ENCODE measurements at regions not wholly inside any gene's neighbourhood (a gene's known extent, or its start where the extent isn't known, plus 50 kb on each side); places are given as distances from the start of the nearest gene placed in this dataset.

DNA sequence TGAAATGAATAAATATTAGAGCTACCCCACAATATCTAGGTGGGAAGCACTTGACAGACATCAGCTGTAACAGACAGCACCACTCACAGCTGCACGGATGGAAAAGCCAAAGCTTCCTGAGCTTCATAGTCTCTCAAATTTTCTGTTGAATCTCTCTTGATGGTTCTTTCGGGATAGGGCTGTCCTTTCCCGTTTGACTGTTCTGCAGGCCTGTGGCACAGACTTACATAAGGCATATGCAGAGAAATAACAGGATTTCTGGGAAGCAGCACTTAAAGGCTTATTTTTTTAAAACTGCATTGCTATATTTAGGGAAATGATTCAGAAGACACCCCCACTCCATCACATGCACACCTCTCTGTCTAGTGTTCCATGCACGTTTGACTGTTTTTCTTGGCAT, 77.5 kb downstream of the ZNF648 start:
- Histone ChIP-seq H2BK120ac (ENCODE audit: low read depth, low read length) (no peak overlapping the region), H4K8ac (ENCODE audit: low read length) (no peak overlapping the region)

DNA sequence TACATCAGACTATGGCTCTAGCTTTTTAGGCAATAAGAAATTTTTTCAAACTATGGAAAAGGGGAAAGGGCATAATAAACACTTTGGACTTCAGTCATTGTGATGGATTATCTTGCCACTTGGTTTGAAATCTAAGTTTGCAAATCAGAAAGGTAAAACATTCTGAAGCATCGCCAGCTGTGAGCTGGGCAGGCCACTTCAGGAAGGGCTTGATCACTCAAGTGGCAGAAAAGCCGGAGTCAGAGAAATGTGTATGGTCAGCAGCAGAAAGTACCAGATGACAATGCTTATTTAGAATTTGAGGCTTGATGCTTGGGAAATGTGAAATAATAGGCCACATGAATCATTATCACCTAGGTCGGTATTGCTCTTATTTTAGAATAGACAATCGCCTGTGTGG, 79.7 kb downstream of the ZNF648 start:
- no peak overlapping the region for H3K14ac ChIP-seq (ENCODE audit: low read length in 2 of 2)
- no peaks in the 10 kb centered on the region for H3K4me1 ChIP-seq (ENCODE audit: control insufficient read depth, insufficient read depth, low read depth, low read length)
- H3K9me3 ChIP-seq (ENCODE audit: control insufficient read depth, low read length), result peaks cover 6% of the 10 kb centered on the region
- H3K4me3 ChIP-seq (ENCODE audit: insufficient read depth in 1 of 2, low read depth in 1 of 2, low read length in 2 of 2), result no peak overlapping the region
- H3K23ac ChIP-seq (ENCODE audit: low read length in 2 of 2), result no peak overlapping the region
- H2BK120ac ChIP-seq (ENCODE audit: low read depth, low read length), result no peak overlapping the region
- 90% methylated on average over 4 of the region's 4 CpGs for WGBS
- no peak overlapping the region for H3K4ac ChIP-seq (ENCODE audit: low read depth in 1 of 2, low read length in 2 of 2)
- no peak overlapping the region for H2AK5ac ChIP-seq (ENCODE audit: low read length, severe bottlenecking)
- no peak overlapping the region for H3K4me2 ChIP-seq (ENCODE audit: low read length, poor library complexity, severe bottlenecking)
- no peak for DNase-seq
- H4K91ac ChIP-seq (ENCODE audit: low read length), result no peak overlapping the region
- H3K9ac ChIP-seq (ENCODE audit: low read length), result no peak overlapping the region
- no peak overlapping the region for H2BK5ac ChIP-seq (ENCODE audit: low read depth, low read length, poor library complexity, severe bottlenecking)
- H2BK12ac ChIP-seq (ENCODE audit: low read length in 2 of 2), result no peak overlapping the region
- H3K18ac ChIP-seq (ENCODE audit: low read depth in 1 of 2, low read length in 2 of 2), result no peak overlapping the region
- H3K36me3 ChIP-seq (ENCODE audit: control insufficient read depth in 1 of 2, insufficient read depth in 2 of 2, low read depth in 1 of 2, low read length in 2 of 2), result no peaks in the 10 kb centered on the region
- H3K27ac ChIP-seq (ENCODE audit: low read length, poor library complexity, severe bottlenecking), result no peak overlapping the region
- no peak overlapping the region for H2BK15ac ChIP-seq (ENCODE audit: low read depth, poor library complexity, severe bottlenecking)
- H3K79me1 ChIP-seq (replicated peaks; ENCODE audit: low read length, poor library complexity, severe bottlenecking), result no peaks in the 10 kb centered on the region
- H4K8ac ChIP-seq (ENCODE audit: low read length), result no peak overlapping the region
- no peak overlapping the region for H2AFZ ChIP-seq (ENCODE audit: low read depth, low read length)
- peaks cover 0 to 8% of the 10 kb centered on the region in 2 experiments for H3K27me3 ChIP-seq (ENCODE audit: control insufficient read depth in 1 of 2, insufficient read depth in 1 of 2, low read length in 2 of 2)

More for the DNA sequence above, 77.5 kb downstream of the ZNF648 start:
- no peaks in the 10 kb centered on the region for H3K36me3 ChIP-seq (ENCODE audit: control insufficient read depth in 1 of 2, insufficient read depth in 2 of 2, low read depth in 1 of 2, low read length in 2 of 2)
- H3K4me2 ChIP-seq (ENCODE audit: low read length, poor library complexity, severe bottlenecking), result no peak overlapping the region
- H3K27ac ChIP-seq (ENCODE audit: low read length, poor library complexity, severe bottlenecking), result no peak overlapping the region
- no peak overlapping the region for H3K4ac ChIP-seq (ENCODE audit: low read depth in 1 of 2, low read length in 2 of 2)
- no peak overlapping the region for H3K14ac ChIP-seq (ENCODE audit: low read length in 2 of 2)
- no peak overlapping the region for H2BK5ac ChIP-seq (ENCODE audit: low read depth, low read length, poor library complexity, severe bottlenecking)
- H2AK5ac ChIP-seq (ENCODE audit: low read length, severe bottlenecking), result no peak overlapping the region
- H3K4me1 ChIP-seq (ENCODE audit: control insufficient read depth, insufficient read depth, low read depth, low read length), result no peaks in the 10 kb centered on the region
- peaks cover 0 to 8% of the 10 kb centered on the region in 2 experiments for H3K27me3 ChIP-seq (ENCODE audit: control insufficient read depth in 1 of 2, insufficient read depth in 1 of 2, low read length in 2 of 2)
- H2AFZ ChIP-seq (ENCODE audit: low read depth, low read length), result no peak overlapping the region
- no peak overlapping the region for H3K4me3 ChIP-seq (ENCODE audit: insufficient read depth in 1 of 2, low read depth in 1 of 2, low read length in 2 of 2)
- H3K18ac ChIP-seq (ENCODE audit: low read depth in 1 of 2, low read length in 2 of 2), result no peak overlapping the region
- no peak overlapping the region for H2BK12ac ChIP-seq (ENCODE audit: low read length in 2 of 2)
- H3K9me3 ChIP-seq (ENCODE audit: control insufficient read depth, low read length), result peaks cover 3% of the 10 kb centered on the region
- WGBS, result 92% methylated on average over 3 of the region's 4 CpGs
- H3K9ac ChIP-seq (ENCODE audit: low read length), result no peak overlapping the region
- H4K91ac ChIP-seq (ENCODE audit: low read length), result no peak overlapping the region
- H3K79me1 ChIP-seq (replicated peaks; ENCODE audit: low read length, poor library complexity, severe bottlenecking), result no peaks in the 10 kb centered on the region
- DNase-seq, result no peak
- no peak overlapping the region for H2BK15ac ChIP-seq (ENCODE audit: low read depth, poor library complexity, severe bottlenecking)
- H3K23ac ChIP-seq (ENCODE audit: low read length in 2 of 2), result no peak overlapping the region

- H3K23ac ChIP-seq (ENCODE audit: low read length in 2 of 2), result no peak overlapping the region
- no peaks in the 10 kb centered on the region for H3K4me1 ChIP-seq (ENCODE audit: control insufficient read depth, insufficient read depth, low read depth, low read length)
- no peaks in the 10 kb centered on the region for H3K79me1 ChIP-seq (replicated peaks; ENCODE audit: low read length, poor library complexity, severe bottlenecking)
- H2BK5ac ChIP-seq (ENCODE audit: low read depth, low read length, poor library complexity, severe bottlenecking), result no peak overlapping the region
- no peak overlapping the region for H2AK5ac ChIP-seq (ENCODE audit: low read length, severe bottlenecking)
- H3K18ac ChIP-seq (ENCODE audit: low read depth in 1 of 2, low read length in 2 of 2), result no peak overlapping the region
- no peak overlapping the region for H2BK120ac ChIP-seq (ENCODE audit: low read depth, low read length)
- no peaks in the 10 kb centered on the region for H3K27me3 ChIP-seq (ENCODE audit: control insufficient read depth in 1 of 2, insufficient read depth in 1 of 2, low read length in 2 of 2)
- no peak overlapping the region for H2BK15ac ChIP-seq (ENCODE audit: low read depth, poor library complexity, severe bottlenecking)
- H3K4ac ChIP-seq (ENCODE audit: low read depth in 1 of 2, low read length in 2 of 2), result no peak overlapping the region
- no peak overlapping the region for H3K4me2 ChIP-seq (ENCODE audit: low read length, poor library complexity, severe bottlenecking)
- no peak overlapping the region for H2BK12ac ChIP-seq (ENCODE audit: low read length in 2 of 2)
- no peak overlapping the region for H3K14ac ChIP-seq (ENCODE audit: low read length in 2 of 2)
- no peaks in the 10 kb centered on the region for H3K36me3 ChIP-seq (ENCODE audit: control insufficient read depth in 1 of 2, insufficient read depth in 2 of 2, low read depth in 1 of 2, low read length in 2 of 2)
- H4K91ac ChIP-seq (ENCODE audit: low read length), result no peak overlapping the region
- H3K9me3 ChIP-seq (ENCODE audit: control insufficient read depth, low read length), result peaks cover 2% of the 10 kb centered on the region
- DNase-seq, result no peak
- no peak overlapping the region for H4K8ac ChIP-seq (ENCODE audit: low read length)
- H3K9ac ChIP-seq (ENCODE audit: low read length), result no peak overlapping the region
- no peak overlapping the region for H2AFZ ChIP-seq (ENCODE audit: low read depth, low read length)
- 80% methylated on average over 1 of the region's 1 CpG for WGBS
- no peak overlapping the region for H3K4me3 ChIP-seq (ENCODE audit: insufficient read depth in 1 of 2, low read depth in 1 of 2, low read length in 2 of 2)
- H3K27ac ChIP-seq (ENCODE audit: low read length, poor library complexity, severe bottlenecking), result no peak overlapping the region
Observed at GRCh38 chr1:181972256-181972655, 89.3 kb downstream of the ZNF648 start.

GRCh38 chr1:181971424-181971823, 90.1 kb downstream of the ZNF648 start:
- H3K9me3 ChIP-seq (ENCODE audit: control insufficient read depth, low read length), result peaks cover 2% of the 10 kb centered on the region
- DNase-seq, result no peak
- H2BK120ac ChIP-seq (ENCODE audit: low read depth, low read length), result no peak overlapping the region
- H3K4me1 ChIP-seq (ENCODE audit: control insufficient read depth, insufficient read depth, low read depth, low read length), result no peaks in the 10 kb centered on the region
- H2BK15ac ChIP-seq (ENCODE audit: low read depth, poor library complexity, severe bottlenecking), result no peak overlapping the region
- no peak overlapping the region for H2BK12ac ChIP-seq (ENCODE audit: low read length in 2 of 2)
- no peak overlapping the region for H2BK5ac ChIP-seq (ENCODE audit: low read depth, low read length, poor library complexity, severe bottlenecking)
- H3K18ac ChIP-seq (ENCODE audit: low read depth in 1 of 2, low read length in 2 of 2), result no peak overlapping the region
- no peak overlapping the region for H3K27ac ChIP-seq (ENCODE audit: low read length, poor library complexity, severe bottlenecking)
- H3K9ac ChIP-seq (ENCODE audit: low read length), result no peak overlapping the region
- no peaks in the 10 kb centered on the region for H3K79me1 ChIP-seq (replicated peaks; ENCODE audit: low read length, poor library complexity, severe bottlenecking)
- H2AFZ ChIP-seq (ENCODE audit: low read depth, low read length), result no peak overlapping the region
- H3K4me3 ChIP-seq (ENCODE audit: insufficient read depth in 1 of 2, low read depth in 1 of 2, low read length in 2 of 2), result no peak overlapping the region
- no peak overlapping the region for H3K4me2 ChIP-seq (ENCODE audit: low read length, poor library complexity, severe bottlenecking)
- no peak overlapping the region for H3K4ac ChIP-seq (ENCODE audit: low read depth in 1 of 2, low read length in 2 of 2)
- H3K36me3 ChIP-seq (ENCODE audit: control insufficient read depth in 1 of 2, insufficient read depth in 2 of 2, low read depth in 1 of 2, low read length in 2 of 2), result no peaks in the 10 kb centered on the region
- H3K27me3 ChIP-seq (ENCODE audit: control insufficient read depth in 1 of 2, insufficient read depth in 1 of 2, low read length in 2 of 2), result no peaks in the 10 kb centered on the region
- no peak overlapping the region for H2AK5ac ChIP-seq (ENCODE audit: low read length, severe bottlenecking)
- H4K8ac ChIP-seq (ENCODE audit: low read length), result no peak overlapping the region
- H3K14ac ChIP-seq (ENCODE audit: low read length in 2 of 2), result no peak overlapping the region
- H3K23ac ChIP-seq (ENCODE audit: low read length in 2 of 2), result no peak overlapping the region
- H4K91ac ChIP-seq (ENCODE audit: low read length), result no peak overlapping the region
